Daoy (cell line): ENCODE measurements at regions not wholly inside any gene's neighbourhood (a gene's known extent, or its start where the extent isn't known, plus 50 kb on each side); places are given as distances from the start of the nearest gene placed in this dataset.

Experiments used
- DNase-seq: peaks from one replicate; pipeline ENCODE4 v3.0.0-alpha.2; 2015; ENCODE audit warnings: low read depth

DNA sequence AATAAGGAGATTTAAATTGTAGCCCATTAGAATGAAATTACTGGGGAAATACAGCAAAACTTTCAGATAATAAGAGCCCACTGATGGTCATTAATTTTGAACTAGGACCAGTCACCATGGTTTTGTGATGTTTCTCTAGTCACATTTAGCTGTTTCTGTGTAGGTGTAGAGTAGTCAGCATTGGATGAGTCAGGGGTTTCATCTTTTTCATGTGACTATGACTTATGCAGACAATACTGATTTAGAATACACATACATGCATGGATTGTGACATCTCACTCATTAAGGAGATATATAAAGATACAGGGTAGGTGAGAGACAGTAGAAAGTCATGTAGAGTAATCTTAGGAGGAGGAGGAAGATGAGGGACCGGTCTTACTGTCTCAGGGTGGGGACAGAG lies 1192.7 kb downstream of the KCNT2 start:
- no peak for DNase-seq

DNA sequence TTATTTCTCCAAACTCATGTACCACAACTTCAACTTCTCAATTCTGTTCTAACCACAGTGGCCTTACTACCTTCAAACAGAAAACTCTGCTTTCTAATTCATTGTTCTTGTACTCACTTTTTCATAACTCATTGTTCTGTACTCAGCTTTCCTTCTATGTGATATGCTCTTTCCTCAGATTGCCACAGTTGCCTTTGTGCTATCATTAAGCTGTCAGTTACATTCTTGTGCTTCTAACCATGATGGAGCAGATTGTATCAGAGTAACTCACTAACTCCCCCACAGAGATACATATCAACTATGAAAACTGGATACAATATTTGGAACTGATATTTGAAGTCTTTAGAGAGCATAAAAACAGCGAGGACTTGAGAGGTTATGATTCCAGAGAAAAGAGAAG lies 1213.7 kb downstream of the KCNT2 start:
- no peak for DNase-seq

DNA sequence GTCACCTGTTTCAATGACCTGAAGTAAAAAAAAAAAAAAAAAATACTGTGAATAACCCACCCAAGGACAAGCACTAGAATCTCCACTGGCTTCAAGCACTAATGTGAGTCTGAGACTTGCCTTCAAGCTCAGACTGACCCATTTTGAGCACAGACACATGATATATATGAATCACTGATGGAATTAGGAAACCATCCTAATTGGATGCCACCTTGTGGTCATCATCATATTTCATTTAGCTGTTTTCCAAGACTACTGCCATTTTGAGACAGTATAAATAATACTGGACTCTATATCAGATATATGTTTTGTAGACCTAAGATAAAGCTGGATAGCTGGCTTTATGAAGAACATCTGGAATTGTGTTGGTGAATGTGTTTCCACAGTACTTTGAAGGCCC lies 1232.0 kb downstream of the KCNT2 start:
- no peak for DNase-seq

DNA sequence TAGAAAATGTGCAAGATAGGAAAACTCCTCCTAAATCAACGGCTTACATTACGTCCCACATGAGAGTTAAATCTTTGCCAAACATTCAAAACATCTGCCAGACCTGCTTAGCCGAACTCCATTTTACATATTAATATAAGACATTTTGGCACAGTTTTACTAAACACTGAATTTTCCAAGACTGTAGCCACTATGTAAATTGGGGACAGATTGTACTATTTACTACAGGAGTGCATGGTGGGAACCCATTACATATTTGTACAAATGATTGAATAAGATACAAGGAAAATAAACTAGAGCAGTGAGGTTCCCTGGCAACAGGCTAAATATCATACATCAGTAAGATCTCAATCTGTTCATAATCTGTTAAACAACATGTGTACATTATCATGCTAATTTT lies 1234.4 kb downstream of the KCNT2 start:
- no peak for DNase-seq

DNA sequence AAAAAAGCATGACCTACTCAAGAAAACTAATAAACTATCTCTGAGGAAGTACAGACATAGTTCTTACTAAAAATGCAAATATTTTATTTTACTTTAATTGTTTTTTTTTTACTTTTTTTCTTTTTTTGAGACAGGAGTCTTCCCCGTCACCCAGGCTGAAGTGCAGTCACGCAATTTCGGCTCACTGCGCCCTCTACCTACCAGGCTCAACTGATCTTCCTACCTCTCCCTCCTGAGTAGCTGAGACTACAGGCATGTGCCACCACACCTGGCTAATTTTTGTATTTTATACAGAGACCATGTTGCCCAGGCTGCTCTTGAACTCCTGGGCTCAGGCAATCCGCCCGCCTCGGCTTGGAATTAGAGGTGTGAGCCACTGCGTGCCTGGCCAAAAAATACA lies 1263.1 kb downstream of the KCNT2 start:
- no peak for DNase-seq

DNA sequence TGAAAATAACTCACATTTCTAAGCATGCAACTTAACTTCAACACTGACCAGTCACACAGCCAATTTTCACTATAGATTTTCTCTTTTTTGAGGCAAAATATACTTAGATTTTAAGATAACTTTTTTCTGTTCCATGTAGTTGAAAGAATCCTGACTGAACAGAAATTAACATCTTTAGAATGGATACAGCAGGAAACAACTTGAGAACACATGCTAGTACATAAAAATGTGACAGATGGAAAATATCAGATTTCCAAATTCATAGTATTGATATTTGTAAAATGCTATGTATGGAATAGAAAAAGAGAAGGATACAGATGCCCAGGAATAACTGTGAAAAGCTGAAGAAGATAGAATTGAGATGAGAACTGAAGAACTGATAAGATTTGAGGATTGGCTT lies 1270.6 kb downstream of the KCNT2 start:
- no peak for DNase-seq

DNA sequence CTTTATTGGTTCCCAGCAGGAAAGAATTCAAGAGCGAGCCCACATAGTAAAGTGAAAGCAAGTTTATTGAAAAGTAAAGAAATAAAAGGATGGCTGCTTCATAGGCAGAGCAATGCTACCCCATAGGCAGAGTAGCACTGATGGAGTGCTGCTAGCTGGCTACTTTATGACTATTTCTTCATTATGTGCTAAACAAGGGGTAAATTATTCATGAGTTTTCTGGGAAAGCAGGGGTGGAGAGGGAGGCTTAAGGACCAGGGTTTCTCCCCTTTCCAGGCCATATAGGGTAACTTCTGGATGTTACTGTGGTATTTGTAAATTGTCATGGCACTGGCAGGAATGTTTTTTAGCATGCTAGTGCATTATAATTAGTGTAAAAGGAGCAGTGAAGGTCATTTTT lies 1271.4 kb downstream of the KCNT2 start:
- DNase-seq, result no peak

DNA sequence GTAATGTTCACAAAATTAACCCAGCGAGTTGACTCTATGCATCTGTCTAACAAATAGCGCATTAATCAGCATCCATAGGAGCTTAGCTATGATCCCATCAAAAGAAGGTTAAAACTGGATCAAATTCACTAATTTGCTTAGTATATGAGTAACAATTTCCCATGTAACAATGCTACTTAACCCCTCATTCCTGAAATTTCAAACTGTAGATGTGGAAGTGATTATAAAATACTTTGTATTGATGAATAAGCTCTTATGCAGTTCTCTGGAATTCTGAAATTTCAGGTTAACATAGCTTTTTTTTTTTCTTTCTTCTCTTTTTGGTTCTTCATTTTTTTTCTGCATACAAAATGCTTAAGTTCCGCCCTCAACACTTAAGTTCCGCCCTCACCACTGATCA lies 1272.7 kb downstream of the KCNT2 start:
- no peak for DNase-seq

DNA sequence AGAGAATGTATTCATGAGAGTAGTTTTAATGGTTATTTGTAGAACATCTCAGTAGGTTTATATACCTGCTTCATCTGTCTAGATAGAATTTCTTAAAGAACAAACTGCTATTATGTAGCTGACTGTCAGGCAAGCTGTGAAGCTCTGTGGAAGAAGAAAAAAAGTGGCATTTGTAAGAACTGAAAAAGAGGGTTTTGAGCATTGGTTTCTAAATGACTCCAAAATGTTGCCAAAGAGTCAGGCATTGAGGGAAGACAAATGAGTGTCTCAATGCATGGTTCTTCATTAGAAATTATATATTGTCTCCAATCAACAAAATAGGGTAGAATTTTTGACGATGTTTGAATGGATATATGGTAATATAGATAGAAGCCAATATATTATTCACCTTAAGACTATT lies 1276.1 kb downstream of the KCNT2 start:
- DNase-seq, result no peak

DNA sequence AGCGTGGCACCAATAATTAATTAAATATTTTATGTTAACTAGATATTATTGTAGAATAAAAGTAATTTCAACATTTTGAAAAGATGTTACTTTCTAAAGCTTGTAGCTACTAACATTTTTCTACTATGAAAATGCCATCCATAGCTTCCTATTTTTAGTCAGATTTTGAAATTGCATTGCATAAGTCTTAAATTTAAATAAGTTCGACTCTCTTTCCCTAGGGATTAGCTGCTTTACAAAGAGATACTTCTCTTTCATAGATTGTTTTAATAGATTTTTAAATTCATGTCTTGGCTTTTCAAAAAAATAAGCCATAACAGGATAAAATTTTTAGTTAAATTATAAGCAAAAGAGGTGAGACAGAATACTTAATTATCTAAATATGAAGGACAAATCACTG lies 1279.6 kb downstream of the KCNT2 start:
- DNase-seq, result no peak

DNA sequence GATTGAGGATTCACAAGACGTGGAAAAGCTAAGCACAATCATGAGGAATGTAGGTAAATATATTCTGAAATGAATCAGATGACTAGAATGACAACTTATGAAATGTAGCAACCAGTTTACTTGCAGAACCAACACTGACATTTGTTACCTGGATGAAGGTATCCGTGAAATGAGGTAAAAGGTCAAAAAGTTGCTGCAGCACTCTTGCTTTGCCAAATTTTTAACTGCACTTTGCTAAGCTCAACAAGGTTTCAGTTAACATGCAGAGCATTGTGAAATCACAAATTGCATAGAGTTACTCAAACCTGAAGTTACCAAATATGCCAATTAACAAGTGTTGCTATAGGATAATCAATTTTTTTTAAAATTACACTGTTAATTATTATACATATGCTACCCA lies 1280.1 kb downstream of the KCNT2 start:
- no peak for DNase-seq

DNA sequence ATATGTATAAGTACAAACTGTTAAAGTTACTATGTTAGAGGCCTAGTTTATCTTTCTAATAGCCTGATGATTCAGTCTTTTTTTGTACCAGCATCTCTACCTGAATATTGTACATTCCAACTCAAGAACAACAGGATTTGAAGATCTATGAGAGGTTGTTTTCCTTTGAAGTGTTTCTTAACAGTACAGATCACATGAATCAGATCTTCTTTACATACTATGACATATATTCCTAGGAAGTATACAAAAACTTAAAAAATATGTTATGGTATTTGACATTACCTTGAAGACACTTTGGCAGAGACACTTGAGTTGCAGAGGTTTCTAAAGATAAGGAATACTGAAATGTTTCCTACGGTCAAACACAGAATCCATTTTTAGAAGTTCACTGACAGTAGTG lies 1280.9 kb downstream of the KCNT2 start:
- no peak for DNase-seq

DNA sequence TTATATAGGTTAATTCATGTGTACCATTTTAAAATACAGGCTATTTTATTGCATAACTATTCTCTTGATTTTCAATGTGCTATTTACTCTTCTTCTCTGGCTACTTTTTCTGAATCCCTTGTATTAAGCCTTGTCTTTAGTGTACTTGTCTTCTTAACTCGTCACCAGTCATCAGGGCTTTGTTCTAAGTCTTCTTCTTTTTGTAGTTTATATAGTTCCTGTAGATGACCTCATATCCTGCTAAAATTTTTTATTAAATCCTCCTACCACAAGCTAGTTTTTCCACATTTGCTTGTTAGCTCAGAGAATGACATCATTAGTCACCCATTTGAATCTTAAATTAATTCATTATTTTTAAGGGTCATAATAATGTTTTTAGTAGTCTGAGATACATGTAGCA lies 1281.9 kb downstream of the KCNT2 start:
- DNase-seq, result no peak

DNA sequence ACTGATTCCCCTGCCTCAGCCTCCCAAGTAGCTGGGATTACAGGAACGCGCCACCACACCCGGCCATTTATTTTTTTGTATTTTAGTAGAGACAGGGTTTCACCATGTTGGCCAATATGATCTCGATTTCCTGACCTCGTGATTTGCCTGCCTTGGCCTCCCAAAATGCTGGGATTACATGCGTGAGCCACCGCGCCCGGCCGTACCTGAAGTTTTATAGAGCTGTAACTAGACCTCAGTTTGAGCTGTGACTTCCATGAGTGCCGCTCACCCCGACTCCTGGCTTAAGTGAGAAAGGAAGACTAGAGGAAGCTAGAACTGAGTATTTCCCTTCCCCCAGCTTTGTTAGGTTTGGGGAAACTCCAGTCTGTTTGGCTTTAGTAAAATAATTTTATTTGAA lies 1283.1 kb downstream of the KCNT2 start:
- no peak for DNase-seq

DNA sequence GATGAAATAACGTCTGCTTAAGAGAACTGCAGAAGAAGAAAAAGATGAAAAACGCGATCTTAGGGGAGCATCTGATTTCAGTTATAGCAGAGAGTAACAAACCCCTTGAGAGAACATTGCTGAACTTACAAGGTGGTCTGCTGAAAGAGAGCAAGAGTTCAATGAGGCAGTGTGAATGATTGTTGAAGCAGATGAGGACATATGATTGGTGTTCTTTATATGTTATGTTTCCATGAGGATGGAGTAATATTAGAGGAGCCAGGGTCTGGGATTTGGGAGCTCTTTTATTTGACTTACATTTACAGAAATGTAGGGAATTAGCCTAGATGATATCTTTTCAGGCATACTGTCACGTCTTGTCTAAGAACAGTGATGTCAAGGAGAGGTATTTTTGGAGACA lies 1302.0 kb downstream of the KCNT2 start:
- no peak for DNase-seq

DNA sequence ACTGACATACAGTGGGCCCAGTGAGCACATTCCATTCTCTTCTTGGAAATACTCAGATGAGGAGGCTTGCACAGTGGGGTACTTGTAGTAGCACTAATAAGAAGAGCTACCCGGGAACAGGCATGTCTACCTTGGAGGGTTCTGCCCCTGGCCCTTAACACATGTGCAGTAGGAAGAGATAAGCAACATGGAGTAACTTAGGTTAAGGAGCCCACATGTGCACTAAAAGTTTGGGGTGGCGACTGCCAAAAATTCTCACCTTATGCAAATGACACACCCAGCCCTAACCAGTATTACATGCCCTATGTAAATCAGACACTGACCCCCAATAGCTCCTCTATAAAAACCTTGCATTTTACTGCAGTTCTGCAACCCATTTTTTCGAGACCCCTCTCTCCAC lies 1313.3 kb downstream of the KCNT2 start:
- no peak for DNase-seq

DNA sequence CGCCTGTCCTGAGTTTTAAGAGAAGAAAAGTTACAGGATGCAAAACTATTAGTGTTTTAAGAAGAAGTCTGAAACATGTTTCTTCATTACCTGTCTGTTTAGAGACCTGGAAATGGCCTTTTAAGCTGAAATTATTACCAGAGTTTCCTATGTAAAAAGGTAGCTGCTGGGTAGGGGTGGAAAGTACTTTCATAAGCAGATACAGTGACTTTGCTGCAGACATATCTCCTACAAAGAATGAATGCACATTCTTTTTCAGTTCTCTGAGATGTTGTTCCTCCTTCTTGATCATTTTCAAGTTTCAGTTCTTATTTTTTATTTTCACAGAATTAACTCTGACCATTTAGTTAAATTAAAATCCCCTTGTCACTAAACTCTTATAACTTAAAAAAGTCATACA lies 1329.6 kb downstream of the KCNT2 start:
- no peak for DNase-seq

DNA sequence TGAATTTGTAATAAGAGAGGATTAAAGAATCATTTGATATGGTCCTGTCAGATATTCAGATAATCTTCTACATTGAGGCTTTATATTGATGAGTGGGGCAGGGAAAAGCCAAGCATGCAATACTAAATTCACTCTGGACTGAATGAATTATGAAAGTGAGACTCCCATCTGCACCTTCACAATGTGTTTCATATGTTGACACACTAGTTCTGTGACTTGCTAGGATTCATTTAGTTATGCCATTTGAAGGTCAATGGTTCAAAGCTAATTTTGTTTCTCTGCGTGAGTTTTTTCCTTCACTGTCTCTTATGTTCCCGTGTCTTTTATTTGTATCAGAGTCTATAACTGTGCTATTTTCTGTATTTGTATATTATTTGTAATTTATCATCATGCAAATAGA lies 1332.5 kb downstream of the KCNT2 start:
- no peak for DNase-seq

DNA sequence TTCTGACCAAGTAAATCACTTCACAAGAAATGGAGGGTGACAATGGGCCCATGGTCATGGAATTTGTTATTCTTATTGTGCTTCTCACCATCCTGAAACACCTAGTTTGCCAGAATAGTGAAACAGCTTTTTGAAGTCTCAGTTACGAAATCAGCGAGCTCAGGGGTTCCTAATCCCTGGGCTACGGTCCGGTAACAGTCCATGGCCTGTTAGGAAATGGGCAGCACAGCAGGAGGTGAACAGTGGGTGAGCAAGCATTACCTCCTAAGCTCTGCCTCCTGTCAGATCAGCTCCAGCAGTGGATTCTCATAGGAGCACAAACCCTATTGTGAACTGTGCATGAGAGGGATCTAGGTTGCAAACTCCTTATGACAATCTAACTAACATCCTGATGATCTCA lies 1356.3 kb downstream of the KCNT2 start:
- DNase-seq, result no peak

DNA sequence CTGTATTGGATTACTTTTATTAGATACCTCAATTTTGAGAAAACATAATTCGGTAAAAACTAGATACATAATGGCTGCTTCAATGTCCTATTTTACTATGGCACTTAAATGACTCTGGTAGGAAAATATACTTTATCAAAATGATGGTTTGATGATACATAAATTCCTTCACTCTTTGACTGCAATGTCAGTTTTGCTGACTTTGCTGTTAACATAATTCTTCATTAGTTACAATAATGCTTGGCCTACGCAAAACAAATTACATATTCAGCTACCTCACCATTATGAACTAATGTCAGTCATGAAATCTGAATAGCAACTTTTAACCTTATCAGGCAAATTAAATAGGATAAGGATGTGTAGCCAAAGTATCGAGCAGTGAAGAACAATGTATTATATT lies 1364.7 kb downstream of the KCNT2 start:
- DNase-seq, result no peak

DNA sequence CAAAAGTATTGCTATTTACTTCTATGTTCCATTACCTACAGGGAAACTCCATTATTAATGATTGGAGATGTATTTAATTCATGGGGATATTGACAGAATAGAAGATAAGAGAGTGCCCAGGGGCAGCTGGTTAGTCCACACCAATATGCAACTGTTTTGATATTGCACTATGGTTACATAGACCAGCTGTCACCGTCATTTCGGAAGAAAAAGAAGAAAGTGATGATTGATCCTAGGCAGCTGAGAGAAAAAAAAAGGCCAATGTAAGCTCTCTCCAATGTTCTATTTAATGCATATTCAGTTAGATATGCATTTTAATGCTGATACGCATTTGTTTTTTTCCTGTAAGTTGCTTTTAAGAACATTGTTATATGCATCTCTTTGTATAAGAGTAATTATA lies 1367.2 kb downstream of the KCNT2 start:
- no peak for DNase-seq

DNA sequence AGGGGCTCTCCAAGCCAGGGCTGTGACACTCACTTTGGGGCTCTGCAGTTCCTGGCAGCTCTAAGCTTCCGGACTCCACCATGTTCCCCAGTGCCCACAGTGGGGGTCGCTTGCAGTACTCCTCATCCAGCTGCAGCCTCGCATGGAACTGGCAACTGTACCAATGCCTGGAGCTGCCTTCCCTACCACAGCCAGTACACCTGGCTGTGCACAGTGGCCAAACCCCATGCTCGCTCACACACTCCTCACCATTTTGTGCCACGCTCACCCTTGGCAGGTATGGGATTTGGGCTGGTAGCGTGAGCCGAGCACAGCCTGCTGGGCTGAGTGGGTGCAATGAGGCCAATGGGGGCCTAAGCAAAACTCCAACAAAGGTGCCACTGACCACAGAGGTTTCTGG lies 1369.9 kb downstream of the KCNT2 start:
- DNase-seq, result no peak

DNA sequence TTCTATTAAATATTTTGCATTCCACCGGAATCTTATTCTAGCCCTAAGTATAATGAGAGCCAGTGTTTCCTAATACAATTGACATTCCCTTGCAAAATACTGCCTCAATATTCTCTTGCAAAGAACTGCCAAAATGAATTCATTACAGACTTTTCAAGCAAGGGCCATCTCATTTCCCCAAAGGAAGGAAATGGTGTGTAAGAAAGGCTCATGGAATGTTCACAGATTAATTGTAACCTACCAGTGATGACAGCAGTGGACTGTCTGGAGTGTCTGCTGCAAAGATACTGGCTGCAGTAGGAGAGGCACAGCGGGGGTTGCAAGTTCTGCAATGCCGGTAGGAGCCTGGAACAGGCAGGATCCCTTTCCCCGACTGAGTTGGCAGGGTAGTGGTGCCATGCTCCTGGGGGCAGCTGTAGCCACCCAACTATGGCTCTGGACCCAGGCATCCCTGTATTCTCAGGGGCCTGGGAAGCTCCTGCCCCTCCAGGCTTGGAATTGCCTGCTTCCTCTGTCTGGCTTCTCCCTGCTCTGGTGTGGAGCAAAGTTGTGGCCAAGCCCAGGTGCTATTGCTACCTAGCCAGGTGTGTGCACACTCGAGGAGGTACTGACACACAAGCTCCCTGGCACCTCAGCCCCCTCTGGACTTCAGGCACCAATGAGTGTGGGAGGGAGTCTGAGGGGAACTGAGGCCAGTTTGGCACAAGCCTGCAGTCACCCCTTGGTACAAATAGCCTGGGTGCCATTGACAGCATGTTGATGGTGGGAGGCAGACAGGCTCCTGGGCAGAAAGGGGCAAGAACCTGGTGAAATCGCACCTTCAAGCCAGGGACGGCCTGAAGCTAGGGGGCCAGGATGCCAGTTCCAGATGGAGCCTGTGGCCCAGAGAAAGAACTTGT lies 1371.0 kb downstream of the KCNT2 start:
- no peak for DNase-seq
